HFF-Myc (cell line): ENCODE measurements at regions not wholly inside any gene's neighbourhood (a gene's known extent, or its start where the extent isn't known, plus 50 kb on each side); places are given as distances from the start of the nearest gene placed in this dataset.

ENCODE experiments used
- DNase-seq: peaks from one replicate; pipeline ENCODE4 v3.0.0-alpha.2; 2011; ENCODE audit warnings: low read depth; ENCODE audit errors: extremely low read depth
- H3K4me3 ChIP-seq: replicated peaks from 2 replicates; pipeline ENCODE4 v1.5.1; 2011; ENCODE audit warnings: low read depth, mild to moderate bottlenecking, control low read depth, low read length
- TF ChIP-seq, protein P1 (sequence below): IDR thresholded peaks from 2 replicates; pipeline ENCODE4 v1.5.1; 2012; ENCODE audit warnings: mild to moderate bottlenecking, low read depth, low read length, control low read depth; ENCODE audit errors: missing control alignments

DNA sequence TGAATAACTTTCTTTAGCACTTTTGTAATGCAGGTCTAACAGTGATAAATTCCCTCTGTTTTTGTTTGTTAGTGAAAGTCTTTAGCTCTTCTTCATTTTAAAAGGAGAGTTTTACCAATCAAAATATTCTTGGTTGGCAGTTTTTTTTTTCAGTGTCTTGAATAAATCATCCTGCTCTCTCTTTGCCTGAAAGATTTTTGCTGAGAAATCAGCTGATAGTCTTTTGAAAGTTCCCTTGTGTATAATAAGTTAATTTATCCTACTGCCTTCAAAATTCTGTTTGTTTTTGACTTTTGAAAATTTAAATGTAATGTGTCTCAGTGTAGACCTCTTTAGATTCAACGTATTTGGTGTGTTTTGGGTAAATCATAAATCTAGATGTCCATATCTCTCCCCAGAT is 205.7 kb upstream of the NXPH2 start:
- DNase-seq = no peak

DNA sequence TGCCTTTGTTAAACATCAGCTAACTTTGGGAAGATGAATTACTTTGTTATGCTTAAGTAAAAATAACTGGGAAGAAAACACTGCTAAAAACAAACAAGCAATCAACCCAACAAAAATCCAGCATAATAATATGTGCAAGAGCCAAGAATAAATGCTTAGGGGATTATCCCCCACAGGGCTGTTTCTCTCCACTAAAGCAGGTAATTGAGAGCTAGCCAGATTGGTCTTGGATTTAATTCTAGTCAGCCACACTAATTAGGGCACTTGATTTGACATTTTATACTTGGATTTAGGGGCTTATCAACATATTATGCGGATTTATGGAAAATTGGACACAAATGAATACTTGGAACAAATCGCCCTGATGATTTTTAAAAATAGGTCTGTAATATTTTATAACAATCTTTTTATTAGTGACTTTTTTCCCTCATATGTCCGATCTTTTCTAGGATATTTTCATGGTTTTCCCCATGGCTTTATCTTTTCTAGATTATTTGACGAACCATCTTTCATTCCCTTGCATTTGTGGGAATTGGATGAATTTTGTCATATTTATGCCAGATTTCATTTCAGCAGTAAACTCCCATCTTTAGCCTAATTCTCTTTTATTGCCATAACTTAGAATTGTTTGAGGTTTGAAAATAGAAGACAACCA is 199.1 kb upstream of the NXPH2 start:
- no peak for DNase-seq
- H3K4me3 ChIP-seq = no peak overlapping the region
- TF ChIP-seq, protein P1, sequence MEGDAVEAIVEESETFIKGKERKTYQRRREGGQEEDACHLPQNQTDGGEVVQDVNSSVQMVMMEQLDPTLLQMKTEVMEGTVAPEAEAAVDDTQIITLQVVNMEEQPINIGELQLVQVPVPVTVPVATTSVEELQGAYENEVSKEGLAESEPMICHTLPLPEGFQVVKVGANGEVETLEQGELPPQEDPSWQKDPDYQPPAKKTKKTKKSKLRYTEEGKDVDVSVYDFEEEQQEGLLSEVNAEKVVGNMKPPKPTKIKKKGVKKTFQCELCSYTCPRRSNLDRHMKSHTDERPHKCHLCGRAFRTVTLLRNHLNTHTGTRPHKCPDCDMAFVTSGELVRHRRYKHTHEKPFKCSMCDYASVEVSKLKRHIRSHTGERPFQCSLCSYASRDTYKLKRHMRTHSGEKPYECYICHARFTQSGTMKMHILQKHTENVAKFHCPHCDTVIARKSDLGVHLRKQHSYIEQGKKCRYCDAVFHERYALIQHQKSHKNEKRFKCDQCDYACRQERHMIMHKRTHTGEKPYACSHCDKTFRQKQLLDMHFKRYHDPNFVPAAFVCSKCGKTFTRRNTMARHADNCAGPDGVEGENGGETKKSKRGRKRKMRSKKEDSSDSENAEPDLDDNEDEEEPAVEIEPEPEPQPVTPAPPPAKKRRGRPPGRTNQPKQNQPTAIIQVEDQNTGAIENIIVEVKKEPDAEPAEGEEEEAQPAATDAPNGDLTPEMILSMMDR = no peak

More for the DNA sequence above, 205.7 kb upstream of the NXPH2 start:
- TF ChIP-seq, protein P1 = no peak
- no peak overlapping the region for H3K4me3 ChIP-seq

DNA sequence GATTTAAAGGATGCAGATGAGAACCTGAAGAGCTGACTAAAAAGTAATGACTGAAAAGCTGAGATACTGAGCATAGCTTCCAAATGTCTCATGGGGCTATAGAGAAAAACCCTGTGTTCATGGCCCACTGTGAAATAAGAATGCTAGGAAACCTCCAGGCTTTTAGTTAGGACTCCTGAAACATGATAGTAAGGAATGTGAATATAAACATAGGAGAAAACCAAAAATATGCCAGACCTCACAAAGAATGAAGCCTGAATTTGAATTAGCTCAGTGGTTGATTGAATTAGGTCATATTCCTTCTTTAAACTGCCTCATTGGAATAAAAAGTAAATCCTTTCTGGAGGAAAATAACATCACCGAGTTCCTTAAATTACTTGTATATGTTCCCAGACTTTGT is 194.5 kb upstream of the NXPH2 start:
- TF ChIP-seq, protein P1 = no peak
- no peak overlapping the region for H3K4me3 ChIP-seq
- DNase-seq = no peak

DNA sequence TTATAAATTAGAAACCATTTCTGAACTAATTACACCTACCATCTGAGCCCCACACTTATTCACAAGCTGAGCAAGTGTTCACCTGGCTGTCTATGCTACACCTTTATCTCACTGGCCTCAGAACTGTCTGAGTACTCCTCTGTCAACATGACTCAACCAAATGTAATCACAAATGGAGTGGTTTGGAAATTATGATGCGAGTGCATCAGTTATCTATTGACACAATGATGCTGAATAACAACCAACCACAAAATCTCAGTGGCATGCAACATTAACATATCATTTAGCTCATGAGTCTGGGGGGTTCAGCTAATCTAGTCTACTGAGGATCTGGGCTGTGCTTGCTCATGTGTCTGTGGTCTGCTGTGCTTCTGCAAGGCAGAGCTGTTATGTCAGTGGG is 184.2 kb upstream of the NXPH2 start:
- DNase-seq = no peak
- TF ChIP-seq, protein P1 = no peak
- H3K4me3 ChIP-seq = no peak overlapping the region

DNA sequence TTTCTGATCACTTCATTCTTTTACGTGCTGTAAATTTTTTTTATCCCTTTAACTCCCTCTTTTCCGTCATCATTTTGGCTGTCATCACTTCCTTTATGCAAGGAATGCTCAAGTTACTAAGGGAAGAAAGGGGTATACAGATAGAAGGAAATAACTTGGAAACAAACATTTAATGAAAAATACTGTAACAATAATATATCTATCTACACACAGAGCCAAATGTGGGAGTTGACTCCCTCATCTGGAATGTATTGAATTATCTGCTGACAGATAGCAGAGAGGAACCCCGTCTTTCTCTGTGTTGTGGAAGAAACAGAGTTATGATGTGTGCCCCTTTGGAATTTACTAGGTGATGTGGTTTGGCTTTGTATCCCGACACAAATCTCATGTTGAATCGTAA is 182.5 kb upstream of the NXPH2 start:
- H3K4me3 ChIP-seq = no peak overlapping the region
- DNase-seq = no peak
- TF ChIP-seq, protein P1 = no peak

DNA sequence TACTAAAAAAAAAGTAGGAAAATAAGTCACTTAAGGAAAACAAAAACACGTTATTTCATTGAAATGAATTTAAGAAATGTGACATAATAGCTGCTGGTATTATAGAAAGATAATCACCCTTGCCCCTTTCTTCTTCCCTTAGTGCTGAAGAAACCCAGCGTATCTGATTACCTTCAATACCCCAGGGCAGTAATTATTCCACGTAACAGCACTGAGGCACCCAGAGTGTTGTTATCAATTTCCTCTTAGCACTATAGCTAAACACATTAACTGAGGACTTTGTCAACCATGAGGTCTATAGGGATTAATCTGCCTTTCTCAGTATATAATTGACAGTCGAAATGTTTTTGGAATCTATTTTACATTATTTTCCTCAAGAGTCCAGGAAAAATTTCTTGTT is 180.0 kb upstream of the NXPH2 start:
- no peak for DNase-seq
- H3K4me3 ChIP-seq = no peak overlapping the region
- TF ChIP-seq, protein P1 = no peak

DNA sequence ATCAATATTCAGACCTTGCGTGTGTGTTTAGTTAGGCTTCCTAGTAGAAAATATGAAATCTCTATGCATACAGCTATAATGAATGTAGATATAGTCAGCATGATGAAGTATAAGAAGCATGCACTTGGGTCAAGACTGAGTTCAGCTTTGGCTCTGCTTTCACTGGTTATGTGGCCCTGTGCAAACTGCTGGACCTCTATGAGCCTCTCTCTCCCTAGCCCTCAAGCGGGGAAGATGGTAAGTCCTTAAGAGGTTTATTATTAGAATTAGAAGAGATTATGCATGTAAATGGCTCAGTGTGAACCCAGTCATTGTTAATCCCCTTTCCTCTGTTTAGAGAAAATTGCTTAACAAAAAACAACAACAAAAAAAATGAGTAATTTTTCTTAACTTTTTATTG is 178.8 kb upstream of the NXPH2 start:
- TF ChIP-seq, protein P1 = no peak
- no peak for DNase-seq
- H3K4me3 ChIP-seq = no peak overlapping the region
